ENCODE measurements at regions not wholly inside any gene's neighbourhood (a gene's known extent, or its start where the extent isn't known, plus 50 kb on each side); places are given as distances from the start of the nearest gene placed in this dataset.
A peak's percentile ranks its signal among the peaks of the same experiment; 100 is the strongest.

GRCh38 chr11:128045094-128045725 lies 542.1 kb downstream of the ETS1 start:
- H3K36me3 ChIP-seq: no peaks in the 10 kb centered on the region
- no peak for TF ChIP-seq CTCF (IDR thresholded peaks at IDR 0.05)
- H3K27me3 ChIP-seq (replicated peaks; ENCODE audit: insufficient read depth): no peaks in the 10 kb centered on the region
- DNase-seq (ENCODE audit: low spot score) (no peak), ATAC-seq (ENCODE audit: insufficient number of reproducible peaks, low FRiP score, low read depth) (peak; percentile 38)
- H3K9me3 ChIP-seq: no peaks in the 10 kb centered on the region
- peak overlapping the region in 1 of 2 donors; percentile 10 for H3K27ac ChIP-seq
- no peak overlapping the region for H3K4me3 ChIP-seq
- peaks cover 16 to 28% of the 10 kb centered on the region in 2 donors for H3K4me1 ChIP-seq (ENCODE audit: control insufficient read depth in 1 of 2, low read depth in 2 of 2)

- H3K9me3 ChIP-seq: no peaks in the 10 kb centered on the region
- H3K36me3 ChIP-seq: no peaks in the 10 kb centered on the region
- ATAC-seq (ENCODE audit: insufficient number of reproducible peaks, low FRiP score, low read depth) (no peak), DNase-seq (ENCODE audit: low spot score) (no peak)
- peaks cover 16 to 28% of the 10 kb centered on the region in 2 donors for H3K4me1 ChIP-seq (ENCODE audit: control insufficient read depth in 1 of 2, low read depth in 2 of 2)
- no peaks in the 10 kb centered on the region for H3K27me3 ChIP-seq (replicated peaks; ENCODE audit: insufficient read depth)
- TF ChIP-seq CTCF (IDR thresholded peaks at IDR 0.05): no peak
- no peak overlapping the region for H3K27ac ChIP-seq
- no peak overlapping the region for H3K4me3 ChIP-seq
Measured at GRCh38 chr11:128042290-128042751, 545.0 kb downstream of the ETS1 start.

GRCh38 chr11:128040603-128041002 lies 546.8 kb downstream of the ETS1 start:
- no peaks in the 10 kb centered on the region for H3K9me3 ChIP-seq
- peaks cover 6 to 11% of the 10 kb centered on the region in 2 donors for H3K4me1 ChIP-seq (ENCODE audit: control insufficient read depth in 1 of 2, low read depth in 2 of 2)
- TF ChIP-seq CTCF (IDR thresholded peaks at IDR 0.05): no peak
- no peak for ATAC-seq (ENCODE audit: insufficient number of reproducible peaks, low FRiP score, low read depth)
- H3K36me3 ChIP-seq: no peaks in the 10 kb centered on the region
- H3K27me3 ChIP-seq (replicated peaks; ENCODE audit: insufficient read depth): no peaks in the 10 kb centered on the region
- no peak overlapping the region for H3K4me3 ChIP-seq
- DNase-seq (ENCODE audit: low spot score): no peak
- H3K27ac ChIP-seq: no peak overlapping the region

GRCh38 chr11:128039140-128040021 lies 548.0 kb downstream of the ETS1 start:
- Histone ChIP-seq H3K4me1 (ENCODE audit: control insufficient read depth in 1 of 2, low read depth in 2 of 2) (peaks cover 0 to 5% of the 10 kb centered on the region in 2 donors), H3K36me3 (no peaks in the 10 kb centered on the region), H3K27me3 (replicated peaks; ENCODE audit: insufficient read depth) (no peaks in the 10 kb centered on the region), H3K4me3 (no peak overlapping the region), H3K27ac (no peak overlapping the region), H3K9me3 (no peaks in the 10 kb centered on the region)
- ATAC-seq (ENCODE audit: insufficient number of reproducible peaks, low FRiP score, low read depth): no peak
- no peak for TF ChIP-seq CTCF (IDR thresholded peaks at IDR 0.05)
- DNase-seq (ENCODE audit: low spot score): no peak

- no peak for DNase-seq (ENCODE audit: low spot score)
- H3K36me3 ChIP-seq: no peaks in the 10 kb centered on the region
- no peak overlapping the region for H3K27ac ChIP-seq
- H3K4me1 ChIP-seq (ENCODE audit: control insufficient read depth in 1 of 2, low read depth in 2 of 2): peaks cover 0 to 5% of the 10 kb centered on the region in 2 donors
- H3K27me3 ChIP-seq (replicated peaks; ENCODE audit: insufficient read depth): no peaks in the 10 kb centered on the region
- ATAC-seq (ENCODE audit: insufficient number of reproducible peaks, low FRiP score, low read depth): no peak
- no peaks in the 10 kb centered on the region for H3K9me3 ChIP-seq
- no peak for TF ChIP-seq CTCF (IDR thresholded peaks at IDR 0.05)
- H3K4me3 ChIP-seq: no peak overlapping the region
Measured at GRCh38 chr11:128036556-128037093, 550.7 kb downstream of the ETS1 start.
